GM10266 (cell line): ENCODE measurements at regions not wholly inside any gene's neighbourhood (a gene's known extent, or its start where the extent isn't known, plus 50 kb on each side); places are given as distances from the start of the nearest gene placed in this dataset.

Experiments
- DNase-seq: peaks from one replicate; pipeline ENCODE4 v3.0.0; 2012; ENCODE audit errors: extremely low spot score
- TF ChIP-seq, protein P1 (sequence below): IDR thresholded peaks from 2 replicates; pipeline ENCODE4 v1.5.1; 2012; ENCODE audit warnings: mild to moderate bottlenecking, low read depth; ENCODE audit not compliant: control insufficient read depth, insufficient read depth; ENCODE audit errors: missing control alignments

DNA sequence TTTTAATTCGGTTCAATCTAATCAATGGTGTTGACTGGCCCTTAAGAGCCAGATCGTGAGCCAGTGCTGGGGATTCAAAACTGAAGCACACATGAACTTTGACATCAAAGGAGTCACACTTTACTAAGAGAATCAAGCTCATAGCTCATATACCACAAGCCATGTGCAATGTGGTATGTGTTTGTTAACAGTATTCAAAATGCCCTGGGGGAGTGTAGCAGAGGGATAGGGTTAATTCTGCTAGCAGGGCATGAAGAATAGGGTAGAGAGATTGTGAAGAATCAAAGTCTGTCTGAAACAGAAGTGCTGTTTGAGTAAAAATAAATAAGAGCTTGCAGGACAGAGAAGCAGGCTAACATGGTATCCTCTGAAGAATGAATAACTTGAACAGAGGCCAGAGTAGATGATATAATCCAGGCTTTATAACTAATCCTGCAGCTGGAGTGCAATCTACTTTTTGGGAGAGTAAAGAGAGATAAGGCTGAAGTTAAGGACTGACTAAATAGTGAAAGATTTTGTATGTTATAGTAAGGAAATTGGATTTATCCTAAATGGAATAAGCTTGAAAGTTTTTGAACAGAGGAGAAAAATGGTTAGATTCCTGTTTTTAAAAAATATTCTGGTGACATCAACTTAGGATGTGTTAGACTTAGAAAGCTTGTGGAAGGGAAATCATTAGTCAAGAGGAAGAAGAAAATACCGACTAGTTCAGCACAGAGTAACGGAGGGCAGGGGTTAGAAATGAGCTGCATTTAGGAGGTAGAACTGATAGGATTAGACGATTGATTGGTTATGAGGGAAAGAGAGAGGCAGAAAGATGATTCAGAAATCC is 292.0 kb downstream of the NFKBIZ start:
- TF ChIP-seq, protein P1, sequence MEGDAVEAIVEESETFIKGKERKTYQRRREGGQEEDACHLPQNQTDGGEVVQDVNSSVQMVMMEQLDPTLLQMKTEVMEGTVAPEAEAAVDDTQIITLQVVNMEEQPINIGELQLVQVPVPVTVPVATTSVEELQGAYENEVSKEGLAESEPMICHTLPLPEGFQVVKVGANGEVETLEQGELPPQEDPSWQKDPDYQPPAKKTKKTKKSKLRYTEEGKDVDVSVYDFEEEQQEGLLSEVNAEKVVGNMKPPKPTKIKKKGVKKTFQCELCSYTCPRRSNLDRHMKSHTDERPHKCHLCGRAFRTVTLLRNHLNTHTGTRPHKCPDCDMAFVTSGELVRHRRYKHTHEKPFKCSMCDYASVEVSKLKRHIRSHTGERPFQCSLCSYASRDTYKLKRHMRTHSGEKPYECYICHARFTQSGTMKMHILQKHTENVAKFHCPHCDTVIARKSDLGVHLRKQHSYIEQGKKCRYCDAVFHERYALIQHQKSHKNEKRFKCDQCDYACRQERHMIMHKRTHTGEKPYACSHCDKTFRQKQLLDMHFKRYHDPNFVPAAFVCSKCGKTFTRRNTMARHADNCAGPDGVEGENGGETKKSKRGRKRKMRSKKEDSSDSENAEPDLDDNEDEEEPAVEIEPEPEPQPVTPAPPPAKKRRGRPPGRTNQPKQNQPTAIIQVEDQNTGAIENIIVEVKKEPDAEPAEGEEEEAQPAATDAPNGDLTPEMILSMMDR, result no peak
- no peak for DNase-seq

DNA sequence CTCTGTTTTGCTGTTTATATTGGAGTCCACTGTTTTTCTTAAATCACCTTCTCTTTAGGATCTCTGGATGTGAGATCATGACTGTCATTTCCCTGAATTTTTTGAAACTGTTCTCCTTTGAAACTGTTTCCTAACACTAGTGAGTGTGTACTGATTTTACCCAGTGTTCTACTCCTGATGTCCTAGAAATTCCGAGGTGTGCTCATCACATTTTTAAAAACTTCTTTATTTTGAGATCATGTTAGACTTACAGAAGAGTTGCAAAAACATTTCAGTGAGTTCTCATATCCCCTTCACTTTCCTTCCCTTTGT is 292.6 kb downstream of the NFKBIZ start:
- DNase-seq, result no peak
- TF ChIP-seq, protein P1, result no peak

DNA sequence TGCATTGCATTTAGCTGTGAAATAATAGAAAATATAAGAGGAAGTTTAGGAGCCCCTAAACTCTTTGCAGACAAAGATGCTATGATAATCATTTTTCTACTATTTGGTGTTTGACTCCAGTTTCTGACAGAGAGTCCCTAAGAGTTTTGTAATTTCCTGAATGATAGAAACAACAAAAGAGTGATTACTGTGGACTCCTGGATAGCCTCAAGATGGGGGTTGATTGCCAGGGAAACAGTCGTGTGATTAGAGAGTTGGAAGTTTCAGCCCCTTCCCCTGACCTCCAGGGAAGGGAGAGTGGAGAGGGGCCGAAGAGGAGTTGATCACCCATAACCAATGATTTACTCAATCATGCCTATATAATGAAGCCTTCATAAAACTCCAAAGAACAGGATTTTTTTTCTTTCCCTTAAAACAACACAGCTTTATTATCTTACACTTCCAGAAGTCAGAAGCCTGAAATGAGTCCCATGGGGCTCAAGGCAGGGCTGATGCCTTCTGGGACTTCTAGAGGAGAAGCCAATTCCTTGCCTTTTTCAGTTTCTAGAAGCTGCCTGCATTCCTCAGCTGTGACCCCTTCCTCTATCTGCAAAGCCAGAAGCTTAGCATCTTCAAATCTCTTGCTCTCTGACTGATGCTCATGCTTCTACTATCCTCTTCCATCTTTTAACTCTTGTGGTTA is 292.3 kb upstream of the ZPLD1 start:
- DNase-seq, result no peak
- TF ChIP-seq, protein P1, result no peak

GRCh38 chr3:102143536-102143935 is 291.3 kb upstream of the ZPLD1 start:
- TF ChIP-seq, protein P1, result no peak
- DNase-seq, result no peak

GRCh38 chr3:102144063-102144462 is 290.8 kb upstream of the ZPLD1 start:
- TF ChIP-seq, protein P1, result no peak
- no peak for DNase-seq

GRCh38 chr3:102148598-102149337 is 286.0 kb upstream of the ZPLD1 start:
- no peak for DNase-seq
- TF ChIP-seq, protein P1, result no peak
